ENCODE measurements at regions not wholly inside any gene's neighbourhood (a gene's known extent, or its start where the extent isn't known, plus 50 kb on each side); places are given as distances from the start of the nearest gene placed in this dataset.

- no peak for TF ChIP-seq CTCF (IDR thresholded peaks at IDR 0.05 in 4 of 5, conservative IDR thresholded peaks at IDR 0.05 in 1 of 5)
- no peak for TF ChIP-seq POLR2A (IDR thresholded peaks at IDR 0.05)
Measured at GRCh38 chr9:23557689-23558088, 268.4 kb downstream of the ELAVL2 start.

Measured in gastrocnemius medialis (tissue), 4 donors.